Esophagus muscularis mucosa (tissue), 3 donors: ENCODE measurements at regions not wholly inside any gene's neighbourhood (a gene's known extent, or its start where the extent isn't known, plus 50 kb on each side); places are given as distances from the start of the nearest gene placed in this dataset.

ENCODE experiments used
- POLR2A ChIP-seq: fragments of 450-650 bp; IDR thresholded peaks from one replicate; pipeline ENCODE4 v1.6.1; 2017; ENCODE audit warnings: antibody characterized with exemption, moderate library complexity, mild to moderate bottlenecking, low read depth
- POLR2AphosphoS5 ChIP-seq, 2 donors: sonication (generic); formaldehyde crosslinking; IDR thresholded peaks; one replicate each; pipeline ENCODE4 v1.6.1; 2017; ENCODE audit warnings: antibody characterized with exemption in 2 of 2
- TF ChIP-seq, protein P1 (sequence below), 3 experiments: fragments of 200-600 bp in 2 of 3; fragments of 450-650 bp in 1 of 3; sonication (generic) in 2 of 3; IDR thresholded peaks; one replicate each; pipeline ENCODE4 v1.5.1; 2017 to 2019; ENCODE audit warnings: antibody characterized with exemption in 3 of 3, mild to moderate bottlenecking in 2 of 3, moderate library complexity in 1 of 3

DNA sequence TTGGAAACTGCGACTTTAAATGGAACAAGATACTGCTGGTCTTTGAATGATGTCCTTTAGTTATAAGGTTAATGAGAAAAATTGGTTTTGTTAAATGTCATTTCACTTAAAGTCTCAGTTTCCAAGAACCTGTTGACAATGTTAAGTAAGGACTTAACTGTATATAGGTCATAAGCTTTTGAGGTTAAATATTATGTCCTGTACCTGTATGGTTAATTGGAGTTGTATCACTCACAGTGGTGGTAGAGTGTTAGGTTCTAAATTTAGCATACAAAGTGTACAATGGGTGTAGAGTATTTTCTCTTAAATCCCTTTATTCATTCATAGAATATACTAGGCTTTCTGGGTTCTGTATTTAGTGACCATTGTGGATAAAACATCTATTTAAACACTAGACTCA is 110.2 kb downstream of the HAUS1 start:
- TF ChIP-seq, protein P1, sequence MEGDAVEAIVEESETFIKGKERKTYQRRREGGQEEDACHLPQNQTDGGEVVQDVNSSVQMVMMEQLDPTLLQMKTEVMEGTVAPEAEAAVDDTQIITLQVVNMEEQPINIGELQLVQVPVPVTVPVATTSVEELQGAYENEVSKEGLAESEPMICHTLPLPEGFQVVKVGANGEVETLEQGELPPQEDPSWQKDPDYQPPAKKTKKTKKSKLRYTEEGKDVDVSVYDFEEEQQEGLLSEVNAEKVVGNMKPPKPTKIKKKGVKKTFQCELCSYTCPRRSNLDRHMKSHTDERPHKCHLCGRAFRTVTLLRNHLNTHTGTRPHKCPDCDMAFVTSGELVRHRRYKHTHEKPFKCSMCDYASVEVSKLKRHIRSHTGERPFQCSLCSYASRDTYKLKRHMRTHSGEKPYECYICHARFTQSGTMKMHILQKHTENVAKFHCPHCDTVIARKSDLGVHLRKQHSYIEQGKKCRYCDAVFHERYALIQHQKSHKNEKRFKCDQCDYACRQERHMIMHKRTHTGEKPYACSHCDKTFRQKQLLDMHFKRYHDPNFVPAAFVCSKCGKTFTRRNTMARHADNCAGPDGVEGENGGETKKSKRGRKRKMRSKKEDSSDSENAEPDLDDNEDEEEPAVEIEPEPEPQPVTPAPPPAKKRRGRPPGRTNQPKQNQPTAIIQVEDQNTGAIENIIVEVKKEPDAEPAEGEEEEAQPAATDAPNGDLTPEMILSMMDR (IDR thresholded peaks at IDR 0.05), result no peak
- TF ChIP-seq POLR2A, result no peak
- TF ChIP-seq POLR2AphosphoS5 (IDR thresholded peaks at IDR 0.05), result no peak
